SK-N-DZ (cell line): ENCODE measurements at regions not wholly inside any gene's neighbourhood (a gene's known extent, or its start where the extent isn't known, plus 50 kb on each side); places are given as distances from the start of the nearest gene placed in this dataset.
"Not testable (repeated sequence)": the region's sequence is repeated elsewhere in the genome, so short reads cannot be mapped to it uniquely, and the experiment has no call there.

Experiments used
- DNase-seq: peaks from one replicate; pipeline ENCODE4 v3.0.0-alpha.2; 2015; ENCODE audit warnings: low spot score

DNA sequence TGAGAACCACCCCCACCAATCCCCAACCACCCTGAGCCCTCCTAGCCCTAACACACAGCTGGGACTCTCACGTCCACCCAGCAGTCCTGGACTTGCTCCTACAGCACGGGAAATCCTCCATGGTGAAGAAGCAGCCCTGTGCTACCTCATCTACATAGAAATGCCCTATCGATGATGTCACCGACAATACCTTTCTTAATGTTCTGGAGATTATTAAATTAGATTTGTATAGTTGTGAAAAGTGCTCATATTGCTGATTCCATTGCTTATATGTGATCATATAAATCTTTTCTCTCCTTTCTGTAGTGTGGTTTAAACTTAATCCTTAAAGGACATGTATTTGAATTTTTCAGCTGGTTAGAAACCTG is 97.1 kb downstream of the PPIAL4G start:
- DNase-seq = not testable (repeated sequence)

DNA sequence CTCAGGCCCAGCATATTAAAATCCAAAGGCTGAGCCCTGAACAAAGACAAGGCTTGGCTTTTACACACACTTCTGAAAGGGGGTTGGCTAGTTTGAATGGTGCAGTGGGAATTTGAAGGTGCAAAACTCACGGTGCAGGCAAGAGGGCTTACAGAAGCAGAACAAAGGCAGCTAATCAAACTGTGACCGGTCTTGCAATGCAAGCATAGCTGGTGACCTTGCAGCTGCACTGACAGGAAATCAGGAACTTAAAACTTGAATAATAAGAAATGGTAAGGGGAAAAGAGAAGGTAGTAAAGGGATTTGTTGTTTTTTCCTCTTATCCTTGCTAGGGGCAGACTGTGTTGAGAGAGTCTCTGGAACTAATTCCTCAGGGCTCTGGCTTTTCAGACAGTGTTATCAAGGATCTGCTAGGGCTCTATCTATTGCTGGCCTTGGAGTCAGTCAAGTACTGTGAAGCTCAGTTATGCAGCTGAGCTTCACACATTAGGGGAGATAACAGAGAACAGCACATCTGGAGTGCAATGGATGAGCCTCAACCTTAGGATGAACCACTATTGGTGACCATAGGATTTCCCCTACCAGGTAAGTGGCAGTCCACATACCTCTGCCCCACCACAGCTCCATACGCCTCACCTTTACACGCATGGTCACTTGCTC is 97.6 kb downstream of the PPIAL4G start:
- no peak for DNase-seq

DNA sequence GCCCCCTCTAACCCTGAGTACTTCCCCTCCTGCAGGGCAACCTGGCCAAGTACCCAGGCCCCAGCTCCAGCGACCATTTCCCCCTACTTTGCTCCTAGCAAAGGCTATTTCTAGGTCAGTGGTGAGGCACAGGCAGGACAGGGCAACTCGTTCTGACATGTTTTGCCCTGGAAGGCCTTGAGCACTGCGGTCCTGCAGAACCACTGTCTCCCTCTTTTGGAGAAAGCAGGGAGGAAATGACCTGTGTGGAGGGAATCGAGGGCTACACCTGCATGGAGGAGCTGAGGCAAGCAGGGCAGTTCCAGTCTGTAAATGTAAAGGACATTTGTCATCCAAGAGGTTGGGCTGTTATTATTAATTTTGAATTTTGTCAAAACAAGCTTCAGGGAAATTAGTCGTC is 99.1 kb downstream of the PPIAL4G start:
- DNase-seq = no peak

DNA sequence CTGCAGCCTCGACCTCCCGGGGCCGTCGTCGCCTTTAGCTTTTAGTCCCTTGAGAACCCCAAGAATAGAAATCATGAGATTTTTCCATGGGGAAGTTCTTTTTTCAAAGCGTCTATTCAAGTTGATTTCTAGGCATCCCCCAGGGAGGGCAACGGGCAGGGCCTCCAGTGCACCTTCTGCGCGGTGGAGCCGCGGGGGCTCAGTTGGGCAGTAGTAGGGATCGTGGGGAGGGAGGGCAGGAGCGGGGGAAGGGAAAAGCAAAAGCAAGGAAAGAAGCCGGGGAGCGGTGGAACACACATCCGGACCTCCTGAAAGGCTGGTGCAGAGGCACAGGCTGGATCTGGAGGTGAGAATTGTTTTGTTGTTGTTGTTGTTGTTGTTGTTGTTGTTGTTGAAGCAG is 103.4 kb downstream of the PPIAL4G start:
- DNase-seq = no peak

DNA sequence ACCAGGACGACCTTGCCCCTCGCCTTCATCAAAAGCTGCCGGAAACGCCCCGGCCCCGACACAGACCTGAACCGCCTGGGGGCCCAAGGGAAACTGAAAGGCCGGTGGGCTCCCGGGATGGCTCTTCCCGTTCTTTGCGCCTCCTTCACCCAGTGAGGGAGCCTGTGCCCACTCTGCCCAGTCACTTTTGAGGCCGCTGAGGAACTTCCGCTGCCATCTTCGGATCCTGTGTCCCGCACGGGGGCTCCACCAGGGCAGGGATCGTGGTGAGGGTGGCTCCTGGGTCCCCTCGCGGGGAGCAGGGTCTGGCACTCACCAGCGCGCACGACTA is 104.0 kb downstream of the PPIAL4G start:
- no peak for DNase-seq

DNA sequence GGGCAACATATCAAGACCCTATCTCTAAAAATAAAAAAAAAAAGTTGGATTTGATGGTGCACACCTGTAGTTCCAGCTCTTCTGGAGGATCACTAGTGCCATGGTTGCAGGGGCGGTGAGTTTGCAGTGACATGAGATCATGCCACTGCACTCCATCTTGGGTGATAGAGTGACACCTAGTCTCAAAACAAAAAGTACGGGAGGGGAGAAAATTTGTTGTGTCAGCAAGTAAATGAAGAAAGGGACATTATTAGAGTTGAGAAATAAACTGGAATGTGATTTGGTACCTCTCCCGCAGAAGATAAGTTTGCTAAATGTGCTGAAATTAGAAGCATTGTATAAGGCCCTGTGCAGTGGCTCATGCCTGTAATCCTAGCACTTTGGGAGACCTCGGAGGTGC is 105.1 kb downstream of the PPIAL4G start:
- DNase-seq = not testable (repeated sequence)

DNA sequence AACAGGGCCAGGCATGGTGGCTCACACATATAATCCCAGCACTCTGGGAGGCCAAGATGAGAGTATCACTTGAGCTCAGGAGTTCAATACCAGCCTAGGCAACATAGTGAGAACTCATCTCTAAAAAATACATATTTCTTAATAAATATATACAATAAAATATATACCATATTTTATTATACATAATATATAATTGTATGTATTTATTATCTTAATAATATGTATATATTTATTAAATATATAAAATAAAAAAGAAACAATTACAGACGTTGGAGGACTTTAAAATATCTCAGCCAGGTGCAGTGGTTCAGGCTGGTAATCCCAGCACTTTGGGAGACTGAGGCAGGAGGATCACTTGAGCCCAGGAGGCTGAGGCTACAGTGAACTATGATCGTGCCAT is 106.1 kb downstream of the PPIAL4G start:
- DNase-seq = not testable (repeated sequence)

DNA sequence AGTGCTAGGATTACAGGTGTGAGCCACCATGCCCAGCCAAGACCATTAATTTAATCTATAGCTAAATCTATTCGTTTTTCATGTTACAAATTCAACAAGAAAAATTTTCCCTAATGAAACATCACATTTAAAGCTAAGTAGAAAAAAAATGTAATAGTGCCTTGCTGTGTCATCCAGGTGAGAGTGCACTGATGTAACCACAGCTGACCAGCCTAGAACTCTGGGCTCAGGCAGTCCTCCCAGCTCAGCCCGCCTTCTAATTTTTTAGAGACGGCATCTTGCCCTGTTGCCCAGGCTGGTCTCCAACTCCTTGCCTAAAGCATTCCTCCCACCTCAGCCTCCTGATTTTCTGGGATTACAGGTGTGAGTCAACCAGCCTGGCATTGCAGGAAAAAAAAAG is 109.0 kb downstream of the PPIAL4G start:
- no peak for DNase-seq

DNA sequence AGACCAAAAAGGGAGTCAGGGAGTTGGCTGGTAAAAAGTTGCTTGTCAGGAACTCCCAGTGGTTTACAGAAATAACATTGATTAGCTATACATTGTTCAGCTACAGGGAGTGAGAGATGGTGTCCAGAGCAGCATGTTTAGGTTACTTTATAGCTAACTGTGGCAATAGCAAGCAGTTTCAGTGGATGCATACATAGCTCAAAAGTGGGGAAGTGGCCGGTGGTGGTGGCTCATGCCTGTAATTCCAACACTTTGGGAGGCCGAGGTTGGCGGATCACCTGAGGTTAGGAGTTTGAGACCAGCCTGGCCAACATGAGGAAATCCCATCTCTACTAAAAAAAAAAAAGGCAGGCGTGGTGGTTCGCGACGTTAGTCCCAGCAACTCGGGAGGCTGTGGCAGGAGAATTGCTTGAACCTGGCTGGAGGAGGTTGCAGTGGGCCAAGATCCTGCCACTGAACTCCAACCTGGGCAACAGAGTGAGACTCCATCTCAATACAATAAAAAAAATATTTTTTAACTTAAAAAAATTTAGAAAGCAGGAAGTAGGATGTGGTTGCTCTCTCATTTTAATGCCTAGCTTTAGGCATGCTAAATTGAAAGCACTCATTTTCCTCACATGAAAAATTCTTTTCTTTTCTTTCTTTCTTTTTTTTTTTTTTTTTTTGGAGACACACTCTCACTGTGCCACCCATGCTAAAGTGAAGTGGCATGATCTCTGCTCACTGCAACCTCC is 109.7 kb downstream of the PPIAL4G start:
- DNase-seq = no peak

DNA sequence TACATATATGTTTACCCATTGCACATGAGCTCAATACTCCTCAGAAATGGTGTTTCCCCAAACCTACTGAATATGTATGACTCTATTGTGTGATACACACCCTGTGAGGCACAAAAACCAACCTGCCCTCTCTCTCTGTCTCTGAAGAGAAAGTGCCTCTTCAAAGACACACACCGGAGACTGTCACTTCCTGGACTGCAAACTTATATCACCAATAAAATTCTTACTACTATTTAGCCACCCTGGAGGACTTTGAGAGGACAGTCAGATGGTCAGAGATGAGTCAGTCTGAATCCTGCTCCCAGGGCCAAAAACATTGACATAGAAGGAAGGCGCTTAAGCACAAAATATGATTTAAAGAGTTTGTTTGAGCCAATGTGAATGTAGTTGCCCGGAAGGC is 110.4 kb downstream of the PPIAL4G start:
- DNase-seq = no peak

DNA sequence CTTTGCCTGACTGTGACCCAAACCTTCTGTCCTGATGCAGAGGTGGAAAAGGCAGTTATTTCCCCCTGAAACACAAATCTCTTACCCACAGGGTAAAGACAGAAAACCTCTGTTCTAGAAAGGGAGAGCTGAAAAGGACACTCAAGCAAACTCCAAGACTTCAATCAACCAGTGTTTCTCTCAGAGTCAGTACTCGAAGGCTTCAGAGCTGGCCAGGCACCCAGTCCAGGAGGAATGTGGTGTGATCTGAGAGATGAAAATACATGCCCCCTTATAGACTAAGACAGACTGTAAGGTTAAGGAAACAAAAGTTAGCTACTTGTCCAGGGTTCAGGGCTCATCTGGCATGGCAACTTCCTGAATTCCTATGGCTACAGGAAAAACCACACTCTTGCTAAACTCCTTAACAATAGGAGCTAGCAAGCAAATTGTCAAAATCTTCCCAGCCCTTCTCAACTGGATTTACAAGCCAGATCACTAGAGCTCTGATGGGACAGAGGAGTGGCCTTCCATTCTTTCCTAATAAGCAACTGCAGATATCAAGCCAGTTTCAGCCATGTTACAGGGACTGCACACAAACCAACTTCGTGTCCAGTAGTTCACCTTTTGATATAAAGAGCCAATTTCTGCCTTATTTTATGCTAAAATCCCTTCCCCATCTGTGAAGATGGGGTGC is 110.9 kb downstream of the PPIAL4G start:
- DNase-seq = not testable (repeated sequence)

DNA sequence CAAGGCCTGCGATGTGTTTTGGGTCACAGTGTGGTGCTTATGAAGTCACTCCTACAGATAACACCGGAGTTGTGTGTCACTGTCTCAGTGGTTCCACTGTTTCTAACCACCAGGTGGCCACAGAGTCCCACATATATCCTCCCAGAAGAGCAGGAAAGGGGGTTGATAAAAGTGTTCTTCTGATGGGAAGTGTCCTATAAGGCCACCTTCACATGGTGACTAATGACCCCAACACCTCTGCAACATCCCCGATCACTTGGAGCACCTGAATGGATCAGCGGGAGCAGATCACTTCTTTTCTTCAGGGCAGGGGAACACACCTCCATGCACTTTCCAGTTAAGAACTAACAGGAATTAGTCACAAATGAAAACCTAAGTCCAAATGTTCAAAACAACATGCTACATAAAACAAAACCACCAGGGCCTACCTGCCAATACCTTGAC is 111.5 kb downstream of the PPIAL4G start:
- DNase-seq = not testable (repeated sequence)

DNA sequence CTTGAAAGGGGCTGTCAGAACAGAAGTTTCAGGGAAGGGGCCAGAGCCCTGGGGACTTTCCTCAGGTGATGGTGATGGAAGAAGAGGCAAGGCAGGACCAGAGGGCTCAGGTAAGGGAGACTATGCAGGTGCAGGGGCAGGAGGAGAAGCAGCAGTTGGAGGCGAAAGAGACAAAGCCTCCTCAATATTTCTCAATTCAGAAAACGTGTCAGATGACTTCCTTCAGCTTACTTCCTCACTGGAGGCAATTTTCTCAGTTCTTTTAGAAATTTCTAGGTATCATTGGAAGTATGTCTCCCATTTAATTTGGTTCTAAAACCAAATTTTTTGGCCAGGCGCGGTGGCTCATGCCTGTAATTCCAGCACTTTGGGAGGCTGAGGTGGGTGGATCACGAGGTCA is 112.4 kb downstream of the PPIAL4G start:
- not testable (repeated sequence) for DNase-seq

DNA sequence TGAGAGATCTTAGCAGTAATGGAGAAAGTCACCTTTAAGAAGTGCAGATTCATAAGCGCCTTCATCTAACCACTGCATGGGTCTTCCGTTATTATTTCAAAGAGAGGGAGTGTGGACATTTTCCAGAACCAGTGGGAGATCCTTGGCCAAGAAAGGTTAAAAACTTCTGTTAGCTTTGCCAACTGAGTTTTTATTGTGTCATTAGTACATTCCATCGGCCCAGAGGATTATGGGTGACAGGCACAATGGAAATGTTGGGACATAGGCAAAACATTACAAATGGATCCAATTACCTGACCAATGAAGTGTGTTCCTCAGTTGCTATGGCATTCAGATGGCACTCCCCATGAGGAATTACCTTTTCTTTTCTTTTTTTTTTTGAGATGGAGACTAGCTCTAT is 115.5 kb downstream of the PPIAL4G start:
- DNase-seq = no peak

DNA sequence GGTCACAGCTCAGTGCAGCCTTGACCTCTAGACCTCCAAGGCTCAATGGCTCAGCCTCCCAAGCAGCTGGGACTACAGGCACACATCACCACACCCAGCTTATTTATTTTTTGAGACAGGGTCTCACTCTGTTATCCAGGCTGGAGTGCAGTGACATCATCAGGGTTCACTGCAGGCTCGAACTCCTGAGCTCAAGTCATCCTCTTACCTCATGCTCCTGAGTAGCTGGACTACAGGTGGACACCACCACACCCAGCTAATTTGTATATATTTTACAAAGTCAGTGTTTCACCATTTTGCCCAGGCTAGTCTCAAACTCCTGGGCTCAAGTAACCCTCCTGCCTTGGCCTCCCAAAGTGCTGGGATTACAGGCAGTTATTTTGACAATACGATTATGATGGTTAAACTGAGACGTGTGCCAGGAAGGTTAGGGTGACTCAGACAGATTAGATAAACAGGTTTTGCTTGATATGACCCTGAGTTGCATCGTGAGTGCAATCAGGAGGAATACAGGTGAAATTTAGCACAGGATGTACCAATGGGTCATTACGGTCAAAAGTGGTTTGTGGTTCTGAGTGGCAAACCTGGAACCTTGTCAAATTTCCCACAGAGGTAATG is 116.9 kb downstream of the PPIAL4G start:
- DNase-seq = not testable (repeated sequence)

DNA sequence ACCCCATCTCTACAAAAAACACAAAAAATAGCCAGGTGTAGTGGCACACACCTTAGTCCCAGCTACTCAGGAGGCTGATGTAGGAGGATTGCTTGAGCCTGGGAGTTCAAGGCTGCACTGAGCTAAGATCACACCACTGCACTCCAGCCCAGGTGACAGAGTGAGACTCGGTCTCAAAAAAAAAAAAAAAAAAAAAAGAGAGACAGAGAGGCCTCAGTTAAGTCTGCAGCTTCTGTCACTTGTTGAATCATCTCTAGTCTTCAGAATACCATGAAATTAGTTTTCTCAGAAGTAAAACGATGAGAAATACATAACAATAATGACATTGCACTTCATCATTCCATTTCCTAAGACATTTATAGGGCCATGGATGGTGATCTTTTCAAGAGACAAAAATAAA is 118.0 kb downstream of the PPIAL4G start:
- DNase-seq = not testable (repeated sequence)

DNA sequence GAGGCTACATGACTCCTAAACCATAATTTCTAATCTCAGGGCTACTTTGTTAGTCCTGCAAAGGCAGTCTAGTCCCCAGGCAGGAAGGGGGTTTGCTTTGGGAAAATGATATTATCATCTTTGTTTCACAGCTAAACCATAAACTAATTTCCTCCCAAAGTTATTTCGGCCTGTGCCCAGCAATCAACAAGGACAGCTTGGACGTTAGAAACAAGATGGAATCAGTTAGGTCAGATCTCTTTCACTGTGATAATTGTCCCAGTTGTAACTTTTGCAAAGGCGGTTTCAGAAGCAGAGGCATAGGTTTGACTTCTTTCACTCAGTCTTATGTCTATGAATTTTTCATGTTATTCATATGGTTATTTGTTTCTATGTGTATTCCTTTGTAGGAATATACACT is 119.1 kb downstream of the PPIAL4G start:
- not testable (repeated sequence) for DNase-seq

DNA sequence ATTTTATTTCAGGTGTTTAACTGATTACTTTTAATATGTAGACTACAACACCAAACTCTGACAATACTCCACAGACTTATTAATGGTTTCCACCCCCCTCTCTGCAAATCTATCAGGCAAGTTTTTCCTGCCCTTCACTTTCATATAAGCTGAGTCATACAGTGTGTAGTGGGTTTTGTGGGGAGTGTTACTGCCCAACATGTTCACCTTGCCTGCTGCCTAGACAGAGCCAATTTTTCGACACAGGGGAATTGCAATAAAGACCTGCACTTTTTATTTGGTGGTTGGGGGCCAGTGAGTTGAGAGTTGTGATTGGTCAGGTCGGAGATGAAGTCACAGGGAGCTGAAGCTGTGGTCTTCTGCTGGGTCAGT is 119.7 kb downstream of the PPIAL4G start:
- no peak for DNase-seq

DNA sequence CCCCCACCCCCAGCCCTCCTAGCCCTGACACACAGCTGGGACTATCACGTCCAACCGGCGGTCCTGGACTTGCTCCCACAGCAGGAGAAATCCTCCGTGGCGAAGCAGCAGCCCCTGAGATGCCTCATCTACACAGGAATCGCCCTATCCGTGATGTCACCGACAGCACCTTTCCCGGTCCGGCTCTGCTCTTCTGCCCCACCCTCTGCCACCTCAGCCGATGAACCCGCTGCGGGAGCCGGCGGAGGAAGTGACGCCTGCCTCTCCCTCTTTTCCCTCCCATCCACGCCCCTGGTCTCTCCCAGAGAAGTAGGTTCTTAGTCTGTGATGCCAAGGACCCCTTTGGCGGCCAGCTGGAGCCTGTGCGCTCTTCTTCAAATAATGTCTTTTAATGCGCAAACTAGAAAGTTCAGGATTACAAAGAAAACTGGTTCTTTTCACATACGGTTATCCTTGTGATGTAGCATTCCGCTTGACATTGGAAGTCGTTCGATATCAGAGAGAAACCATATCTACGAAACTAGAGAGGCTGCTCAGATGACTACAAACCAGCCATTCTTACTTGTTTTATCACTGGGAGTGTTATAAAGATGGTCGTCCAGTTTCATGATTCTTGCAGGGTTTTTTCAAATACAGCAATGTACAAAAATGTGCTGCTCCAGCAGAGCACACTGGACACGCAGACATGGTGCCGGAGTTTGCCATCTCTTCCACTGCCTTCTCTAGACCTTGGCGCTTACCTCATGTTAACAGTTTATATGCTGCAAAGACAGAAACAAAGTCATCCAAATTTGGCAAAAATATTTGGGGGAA is 120.3 kb downstream of the PPIAL4G start:
- DNase-seq = no peak

DNA sequence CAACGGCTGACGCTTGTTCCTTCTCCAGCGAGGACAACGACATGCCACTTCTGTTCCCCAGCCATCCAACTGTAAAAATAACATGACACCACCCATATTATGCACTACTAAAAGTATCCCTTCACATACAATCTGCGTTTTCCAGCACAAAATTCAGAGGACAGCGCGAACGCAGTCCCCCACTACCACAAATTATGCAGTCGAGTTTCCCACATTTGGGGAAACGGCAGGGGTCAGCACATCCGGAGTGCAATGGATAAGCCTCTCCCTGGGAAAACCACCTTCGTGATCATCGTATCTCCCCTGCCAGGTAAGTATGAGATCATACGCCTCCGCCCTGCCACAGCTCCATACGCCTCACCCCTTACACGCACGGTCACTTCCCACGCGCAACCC is 120.9 kb downstream of the PPIAL4G start:
- DNase-seq = no peak

DNA sequence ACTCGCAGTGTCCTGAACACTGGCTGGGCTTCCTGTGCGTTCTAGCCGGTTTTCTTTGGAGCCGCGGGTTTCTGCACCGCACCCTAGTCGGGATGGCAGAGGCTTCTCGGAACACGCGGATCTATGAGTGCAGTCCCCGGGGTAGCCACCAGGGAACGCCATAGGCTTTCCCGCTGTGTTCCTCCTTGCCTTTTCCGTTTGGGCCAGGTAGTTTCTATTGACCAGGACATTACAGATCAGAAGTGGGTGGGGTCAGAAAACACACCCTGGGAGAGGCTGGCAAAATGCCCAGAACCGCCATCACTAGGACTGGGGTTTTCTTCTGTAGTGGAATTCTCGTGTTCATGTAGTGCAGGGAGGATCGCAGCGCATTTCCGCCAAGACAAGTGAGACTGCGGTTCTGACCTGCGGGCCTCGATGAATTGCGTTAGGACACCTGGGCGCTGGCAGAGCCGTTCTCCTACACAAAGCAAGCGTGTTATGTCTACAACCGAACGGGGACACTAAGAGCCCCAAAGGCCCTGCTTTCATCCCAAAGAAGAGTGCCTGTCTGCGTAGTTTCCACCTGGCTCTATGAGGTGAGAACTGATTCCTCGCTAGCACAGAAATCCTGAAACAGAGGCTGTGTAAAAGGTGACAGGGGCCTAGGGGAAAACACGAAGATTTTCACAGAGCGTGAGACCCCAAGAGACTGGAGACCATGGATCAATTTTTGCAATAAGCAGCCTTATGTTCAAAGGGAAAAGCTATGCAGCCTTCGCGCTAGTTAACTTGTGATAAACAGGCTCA is 121.5 kb downstream of the PPIAL4G start:
- not testable (repeated sequence) for DNase-seq
